ENCODE measurements at regions not wholly inside any gene's neighbourhood (a gene's known extent, or its start where the extent isn't known, plus 50 kb on each side); places are given as distances from the start of the nearest gene placed in this dataset.

DNA sequence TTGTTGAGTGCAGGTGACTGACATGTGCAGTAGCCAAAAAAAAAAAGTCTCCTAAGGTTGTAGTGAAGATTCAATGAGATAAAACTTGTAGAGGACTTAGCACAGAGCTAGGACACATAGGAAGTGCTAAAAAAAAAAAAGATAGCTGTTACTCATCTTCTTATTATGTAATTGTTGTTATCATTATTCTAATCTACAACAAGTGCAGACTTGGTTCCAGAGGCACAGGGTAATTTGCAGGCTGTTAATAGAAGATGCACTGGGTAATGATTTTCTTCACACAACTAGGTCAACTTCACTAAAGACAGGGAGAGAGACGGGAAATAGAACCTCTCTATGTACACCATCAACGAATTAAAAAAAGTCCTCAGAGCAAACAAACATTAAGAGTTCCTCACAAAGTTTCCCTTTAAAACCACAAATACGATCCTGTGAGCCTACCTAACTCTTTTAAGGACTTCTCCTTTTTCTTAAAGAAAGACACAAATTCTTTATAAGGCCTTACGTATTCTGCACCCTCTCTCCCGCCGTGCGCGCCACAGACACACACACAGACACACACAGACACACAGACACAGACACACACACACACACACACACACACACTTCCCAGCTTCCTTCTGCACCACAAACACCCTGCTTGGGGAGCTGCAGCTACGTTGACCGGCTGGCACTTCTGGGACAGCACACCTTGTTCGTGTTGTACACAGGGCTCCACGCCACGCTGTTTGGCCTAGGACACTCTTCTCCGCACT is 49.8 kb upstream of the GADD45A start:
- Histone ChIP-seq H3K36me3 (ENCODE audit: control insufficient read depth in 3 of 3, insufficient read depth in 2 of 3, low read depth in 1 of 3, low read length in 3 of 3) (no peaks in the 10 kb centered on the region), H3K4me1 (ENCODE audit: control insufficient read depth in 3 of 3, insufficient read depth in 2 of 3, low read depth in 1 of 3, low read length in 2 of 3) (peaks cover 0 to 51% (median 0%) of the 10 kb centered on the region in 3 donors), H3K4me3 (ENCODE audit: low read depth in 1 of 3, low read length in 3 of 3) (no peak overlapping the region), H3K27ac (ENCODE audit: low read depth in 1 of 3, low read length in 2 of 3) (no peak overlapping the region), H3K9me3 (ENCODE audit: control insufficient read depth in 2 of 2, insufficient read depth in 1 of 2, low read depth in 1 of 2, low read length in 1 of 2) (no peaks in the 10 kb centered on the region), H3K27me3 (ENCODE audit: control insufficient read depth in 3 of 3, insufficient read depth in 3 of 3, low read length in 3 of 3) (no peaks in the 10 kb centered on the region)
- DNase-seq: peak in 1 of 2 donors; percentile 16
- 75 to 83% (median 78%) methylated on average over 14 of the region's 14 CpGs for WGBS, 3 donors
- FAIRE-seq: no peak

All from small intestine (tissue), 7 donors.